ENCODE measurements at regions not wholly inside any gene's neighbourhood (a gene's known extent, or its start where the extent isn't known, plus 50 kb on each side); places are given as distances from the start of the nearest gene placed in this dataset.

- TF ChIP-seq EZH2 (IDR thresholded peaks at IDR 0.05; ENCODE audit: borderline replicate concordance, low read depth, low read length, poor library complexity, severe bottlenecking) (no peak), CTCF (conservative IDR thresholded peaks at IDR 0.05; ENCODE audit: low read depth, low read length) (no peak)
Observed at GRCh38 chr7:86995052-86995725, 64.3 kb downstream of the ELAPOR2 start.

All from A673 (cell line).